GM13977 (cell line): ENCODE measurements at regions not wholly inside any gene's neighbourhood (a gene's known extent, or its start where the extent isn't known, plus 50 kb on each side); places are given as distances from the start of the nearest gene placed in this dataset.

Experiments
- DNase-seq: peaks from one replicate; pipeline ENCODE4 v3.0.0; 2012; ENCODE audit warnings: low spot score
- in situ Hi-C: fragments of 300-500 bp; cut with MboI; formaldehyde crosslinking; loops from one replicate; pipeline ENCODE4 v1.12.0; 2022; ENCODE audit warnings: low sequenced_read_pairs, low pct_unique_long_range_greater_than_20kb, mixed read lengths, inconsistent platforms; ENCODE audit not compliant: unreplicated experiment
- TF ChIP-seq, protein P1 (sequence below): IDR thresholded peaks from 2 replicates; pipeline ENCODE4 v1.5.1; 2012; ENCODE audit warnings: mild to moderate bottlenecking, control low read depth; ENCODE audit not compliant: insufficient read depth; ENCODE audit errors: extremely low read depth, missing control alignments

DNA sequence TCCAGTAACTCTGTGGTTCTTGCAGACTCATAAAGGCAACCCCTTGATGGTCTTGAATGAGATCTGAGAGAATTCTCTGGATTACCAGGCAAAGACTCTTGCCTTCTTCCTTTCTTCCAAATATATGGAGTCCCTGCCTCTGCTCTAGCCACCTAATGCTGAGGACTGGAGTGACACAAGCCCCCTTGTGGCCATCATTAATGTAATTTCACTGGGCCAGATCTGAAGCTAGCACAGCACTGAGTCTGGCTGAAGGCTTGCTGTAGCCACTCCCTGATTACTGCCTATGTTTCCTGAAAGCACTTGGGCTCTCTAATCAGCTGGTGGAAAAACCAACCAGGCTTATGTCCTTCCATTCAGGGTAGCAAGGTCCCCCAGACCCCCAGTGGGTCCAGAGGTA, 559.3 kb upstream of the IRAK1BP1 start:
- in situ Hi-C loops = no loop called here
- TF ChIP-seq, protein P1, sequence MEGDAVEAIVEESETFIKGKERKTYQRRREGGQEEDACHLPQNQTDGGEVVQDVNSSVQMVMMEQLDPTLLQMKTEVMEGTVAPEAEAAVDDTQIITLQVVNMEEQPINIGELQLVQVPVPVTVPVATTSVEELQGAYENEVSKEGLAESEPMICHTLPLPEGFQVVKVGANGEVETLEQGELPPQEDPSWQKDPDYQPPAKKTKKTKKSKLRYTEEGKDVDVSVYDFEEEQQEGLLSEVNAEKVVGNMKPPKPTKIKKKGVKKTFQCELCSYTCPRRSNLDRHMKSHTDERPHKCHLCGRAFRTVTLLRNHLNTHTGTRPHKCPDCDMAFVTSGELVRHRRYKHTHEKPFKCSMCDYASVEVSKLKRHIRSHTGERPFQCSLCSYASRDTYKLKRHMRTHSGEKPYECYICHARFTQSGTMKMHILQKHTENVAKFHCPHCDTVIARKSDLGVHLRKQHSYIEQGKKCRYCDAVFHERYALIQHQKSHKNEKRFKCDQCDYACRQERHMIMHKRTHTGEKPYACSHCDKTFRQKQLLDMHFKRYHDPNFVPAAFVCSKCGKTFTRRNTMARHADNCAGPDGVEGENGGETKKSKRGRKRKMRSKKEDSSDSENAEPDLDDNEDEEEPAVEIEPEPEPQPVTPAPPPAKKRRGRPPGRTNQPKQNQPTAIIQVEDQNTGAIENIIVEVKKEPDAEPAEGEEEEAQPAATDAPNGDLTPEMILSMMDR = no peak
- DNase-seq = no peak

- DNase-seq = no peak
- in situ Hi-C loops = no loop called here
- TF ChIP-seq, protein P1 = no peak
Observed at GRCh38 chr6:78322068-78322845, 545.1 kb upstream of the IRAK1BP1 start.

DNA sequence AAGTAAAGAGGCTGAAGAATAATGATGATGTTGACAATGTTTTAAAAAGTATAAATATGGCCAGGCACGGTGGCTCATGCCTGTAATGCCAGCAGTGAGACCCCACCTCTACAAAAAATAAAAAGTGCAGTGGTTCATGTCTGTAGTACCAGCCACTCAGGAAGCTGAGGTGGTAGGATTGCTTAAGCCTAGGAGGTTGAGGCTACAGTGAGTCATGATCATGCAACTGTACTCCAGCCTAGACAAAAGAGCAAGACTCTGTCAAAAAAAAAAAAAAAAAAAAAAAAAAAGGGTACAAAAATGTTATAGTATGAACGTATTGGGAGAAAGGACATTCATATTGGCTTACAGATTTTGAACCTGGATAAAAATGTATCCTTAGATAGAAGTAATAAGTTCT, 543.1 kb upstream of the IRAK1BP1 start:
- in situ Hi-C loops = no loop called here
- DNase-seq = no peak
- TF ChIP-seq, protein P1 = no peak

GRCh38 chr6:78340755-78341154, 526.6 kb upstream of the IRAK1BP1 start:
- TF ChIP-seq, protein P1 = no peak
- in situ Hi-C loops = no loop called here
- DNase-seq = no peak

DNA sequence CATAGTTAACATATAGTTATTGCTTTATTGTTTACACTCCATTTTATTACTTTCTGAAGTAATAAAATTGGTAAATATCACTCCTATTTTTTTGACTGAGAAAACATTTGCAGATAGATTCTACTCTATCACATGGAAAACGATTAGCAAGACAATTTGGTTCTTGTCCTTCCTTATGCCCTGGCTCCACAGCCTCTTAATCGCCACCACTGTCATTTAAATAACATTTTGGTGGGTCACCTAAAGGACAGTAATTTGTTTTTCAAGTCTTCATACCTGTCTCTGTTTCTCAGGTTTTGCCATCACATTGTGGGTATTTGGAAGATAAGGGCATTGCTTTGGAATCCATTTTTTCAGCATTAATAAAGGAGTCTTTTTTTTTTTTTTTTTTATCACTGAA, 521.5 kb upstream of the IRAK1BP1 start:
- in situ Hi-C loops = no loop called here
- DNase-seq = no peak
- TF ChIP-seq, protein P1 = no peak

DNA sequence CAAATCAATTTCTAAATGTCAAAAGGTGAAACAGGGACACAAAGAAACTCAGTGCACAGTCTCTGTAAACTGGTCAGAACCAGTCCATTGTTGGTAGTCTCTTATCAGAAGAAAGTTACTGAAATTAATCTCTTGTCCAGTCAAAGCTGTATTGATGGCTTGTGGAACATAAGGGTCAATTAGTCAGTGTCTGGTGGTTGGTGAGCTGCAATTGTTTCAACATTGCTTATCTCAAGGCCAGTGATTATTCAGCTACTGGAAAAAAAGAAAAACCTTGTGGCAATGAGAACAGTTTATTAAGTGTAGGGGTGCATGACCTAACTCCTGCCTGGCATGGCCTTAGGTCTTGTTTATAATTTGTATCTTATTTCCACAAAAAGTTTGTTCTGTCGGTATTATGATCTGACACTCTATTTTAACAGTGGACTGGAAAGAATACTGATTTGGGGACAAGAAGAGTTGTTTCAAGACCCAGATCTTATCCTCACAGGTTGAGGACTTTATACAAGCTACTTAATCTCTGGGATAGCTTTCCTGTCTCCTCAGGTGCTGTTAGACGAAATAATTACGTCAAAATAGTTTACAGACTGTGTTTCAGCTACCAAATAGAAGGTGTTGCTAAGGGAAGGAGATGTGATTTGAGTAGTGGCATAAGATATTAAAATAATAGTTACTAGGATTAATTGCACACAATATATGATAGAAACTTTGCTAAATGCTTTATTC, 520.0 kb upstream of the IRAK1BP1 start:
- no peak for DNase-seq
- in situ Hi-C loops = no loop called here
- TF ChIP-seq, protein P1 = no peak
